ENCODE measurements at regions not wholly inside any gene's neighbourhood (a gene's known extent, or its start where the extent isn't known, plus 50 kb on each side); places are given as distances from the start of the nearest gene placed in this dataset.

DNA sequence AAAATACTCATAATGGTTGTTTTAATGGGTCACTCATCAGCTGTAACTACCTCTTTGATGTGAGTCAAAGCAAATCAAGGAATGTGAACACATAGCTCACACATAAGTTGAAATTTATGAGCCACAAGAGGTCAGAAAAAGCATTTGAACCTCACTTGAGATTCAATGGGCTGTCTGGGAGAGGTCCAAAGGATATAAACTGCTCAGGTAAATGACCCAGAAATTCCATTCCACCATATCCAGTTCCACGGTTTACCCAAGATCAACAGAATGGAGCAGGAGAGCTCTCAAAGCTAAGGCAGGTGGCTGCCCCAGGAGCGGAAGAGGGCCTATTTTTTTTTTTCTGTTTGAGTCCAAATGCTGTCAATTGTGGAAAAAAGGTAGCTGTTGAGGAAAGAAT, 464.1 kb downstream of the TNS1 start:
- TF ChIP-seq EZH2 (IDR thresholded peaks at IDR 0.05; ENCODE audit: low read depth): no peak
- TF ChIP-seq, protein P1, sequence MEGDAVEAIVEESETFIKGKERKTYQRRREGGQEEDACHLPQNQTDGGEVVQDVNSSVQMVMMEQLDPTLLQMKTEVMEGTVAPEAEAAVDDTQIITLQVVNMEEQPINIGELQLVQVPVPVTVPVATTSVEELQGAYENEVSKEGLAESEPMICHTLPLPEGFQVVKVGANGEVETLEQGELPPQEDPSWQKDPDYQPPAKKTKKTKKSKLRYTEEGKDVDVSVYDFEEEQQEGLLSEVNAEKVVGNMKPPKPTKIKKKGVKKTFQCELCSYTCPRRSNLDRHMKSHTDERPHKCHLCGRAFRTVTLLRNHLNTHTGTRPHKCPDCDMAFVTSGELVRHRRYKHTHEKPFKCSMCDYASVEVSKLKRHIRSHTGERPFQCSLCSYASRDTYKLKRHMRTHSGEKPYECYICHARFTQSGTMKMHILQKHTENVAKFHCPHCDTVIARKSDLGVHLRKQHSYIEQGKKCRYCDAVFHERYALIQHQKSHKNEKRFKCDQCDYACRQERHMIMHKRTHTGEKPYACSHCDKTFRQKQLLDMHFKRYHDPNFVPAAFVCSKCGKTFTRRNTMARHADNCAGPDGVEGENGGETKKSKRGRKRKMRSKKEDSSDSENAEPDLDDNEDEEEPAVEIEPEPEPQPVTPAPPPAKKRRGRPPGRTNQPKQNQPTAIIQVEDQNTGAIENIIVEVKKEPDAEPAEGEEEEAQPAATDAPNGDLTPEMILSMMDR (conservative IDR thresholded peaks at IDR 0.05): no peak

Data from PC-9 (cell line).